Neural cell (in vitro differentiated cells): ENCODE measurements at regions not wholly inside any gene's neighbourhood (a gene's known extent, or its start where the extent isn't known, plus 50 kb on each side); places are given as distances from the start of the nearest gene placed in this dataset.

ENCODE experiments used
- EZH2 ChIP-seq: fragments of 200-600, 300-800 bp; shearing (Covaris generic), sonication (generic); IDR thresholded peaks from 2 replicates; pipeline ENCODE4 v1.6.1; 2014; ENCODE audit warnings: antibody characterized with exemption, low read length, borderline replicate concordance, mild to moderate bottlenecking; ENCODE audit not compliant: insufficient read depth, poor library complexity, severe bottlenecking
- POLR2AphosphoS5 ChIP-seq: IDR thresholded peaks from 2 replicates; pipeline ENCODE4 v1.6.1; 2012
- TAF1 ChIP-seq: IDR thresholded peaks from 2 replicates; pipeline ENCODE4 v1.6.1; 2012; ENCODE audit warnings: low read depth
- TF ChIP-seq, protein P1 (sequence below): fragments of 450-650 bp; IDR thresholded peaks from 2 replicates; pipeline ENCODE4 v1.5.1; 2014; ENCODE audit warnings: antibody characterized with exemption, mild to moderate bottlenecking, moderate library complexity; ENCODE audit not compliant: poor library complexity, severe bottlenecking

DNA sequence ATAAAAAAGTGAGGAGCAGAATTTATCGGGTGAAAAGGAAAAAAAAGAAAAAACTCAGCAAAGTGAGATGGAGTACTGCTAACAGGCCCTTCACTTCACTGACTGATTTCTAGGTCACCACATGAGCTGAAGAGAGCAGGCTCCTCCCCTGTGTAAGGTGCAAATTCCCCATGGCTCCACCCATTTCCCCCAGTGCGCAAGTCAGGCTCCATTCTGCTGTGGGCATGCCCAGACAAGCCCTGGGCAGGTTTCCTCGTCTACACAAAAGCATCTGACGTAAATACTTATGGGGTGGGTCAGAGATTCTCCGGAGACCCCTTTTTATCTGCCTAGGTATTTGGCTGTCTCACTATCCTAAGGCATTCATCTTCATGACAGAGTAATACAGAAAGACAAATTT, 157.9 kb downstream of the MAGEB5 start:
- TF ChIP-seq POLR2AphosphoS5: no peak
- TF ChIP-seq, protein P1, sequence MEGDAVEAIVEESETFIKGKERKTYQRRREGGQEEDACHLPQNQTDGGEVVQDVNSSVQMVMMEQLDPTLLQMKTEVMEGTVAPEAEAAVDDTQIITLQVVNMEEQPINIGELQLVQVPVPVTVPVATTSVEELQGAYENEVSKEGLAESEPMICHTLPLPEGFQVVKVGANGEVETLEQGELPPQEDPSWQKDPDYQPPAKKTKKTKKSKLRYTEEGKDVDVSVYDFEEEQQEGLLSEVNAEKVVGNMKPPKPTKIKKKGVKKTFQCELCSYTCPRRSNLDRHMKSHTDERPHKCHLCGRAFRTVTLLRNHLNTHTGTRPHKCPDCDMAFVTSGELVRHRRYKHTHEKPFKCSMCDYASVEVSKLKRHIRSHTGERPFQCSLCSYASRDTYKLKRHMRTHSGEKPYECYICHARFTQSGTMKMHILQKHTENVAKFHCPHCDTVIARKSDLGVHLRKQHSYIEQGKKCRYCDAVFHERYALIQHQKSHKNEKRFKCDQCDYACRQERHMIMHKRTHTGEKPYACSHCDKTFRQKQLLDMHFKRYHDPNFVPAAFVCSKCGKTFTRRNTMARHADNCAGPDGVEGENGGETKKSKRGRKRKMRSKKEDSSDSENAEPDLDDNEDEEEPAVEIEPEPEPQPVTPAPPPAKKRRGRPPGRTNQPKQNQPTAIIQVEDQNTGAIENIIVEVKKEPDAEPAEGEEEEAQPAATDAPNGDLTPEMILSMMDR: no peak
- TF ChIP-seq EZH2: no peak
- no peak for TF ChIP-seq TAF1
